SK-N-SH (cell line): ENCODE measurements at regions not wholly inside any gene's neighbourhood (a gene's known extent, or its start where the extent isn't known, plus 50 kb on each side); places are given as distances from the start of the nearest gene placed in this dataset.

Experiments used
- CTCF ChIA-PET: fragments of 300-600, 350-600 bp; formaldehyde crosslinking; extraction: SDS; loops from one replicate; lab custom pipeline; 2021; lab: Yijun Ruan, JAX
- POLR2A ChIA-PET: fragments of 350-600 bp; sonication (Branson Sonifier 250); formaldehyde crosslinking; extraction: SDS; loops from one replicate; lab custom pipeline; 2020; ENCODE audit warnings: antibody characterized with exemption, inconsistent platforms; lab: Yijun Ruan, JAX
- DNase-seq: peaks from one replicate; pipeline ENCODE4 v3.0.0; 2012
- H2AFZ ChIP-seq: fragments of 200-600 bp; sonication (generic); 2 replicates; pipeline ENCODE4 v1.8.1; 2016; ENCODE audit warnings: antibody characterized with exemption, mild to moderate bottlenecking, low read depth
- H3F3A ChIP-seq: fragments of 200-600 bp; sonication (generic); replicated peaks from 2 replicates; pipeline ENCODE3; 2016; ENCODE audit warnings: antibody characterized with exemption, mild to moderate bottlenecking; ENCODE audit not compliant: insufficient read depth
- H3K27ac ChIP-seq, 2 experiments: fragments of 200-500 bp in 1 of 2; fragments of 200-600 bp in 1 of 2; sonication (Bioruptor generic) in 1 of 2; sonication (generic), shearing (Covaris generic) in 1 of 2; 2 replicates each; pipeline versions ENCODE4 v1.5.1 to v1.6.1; 2014 to 2016; ENCODE audit warnings: low read depth in 2 of 2, inconsistent platforms in 1 of 2, low read length in 1 of 2, mild to moderate bottlenecking in 1 of 2, mixed read lengths in 1 of 2
- H3K27me3 ChIP-seq: fragments of 200-600 bp; sonication (generic), shearing (Covaris generic); 2 replicates; pipeline ENCODE4 v1.6.1; 2016; ENCODE audit warnings: mixed run types; ENCODE audit not compliant: insufficient read depth
- H3K36me3 ChIP-seq, 2 experiments: fragments of 200-500 bp in 1 of 2; fragments of 200-600 bp in 1 of 2; sonication (Bioruptor generic) in 1 of 2; sonication (generic) in 1 of 2; replicated peaks in 1 of 2; 2 replicates each; pipeline versions ENCODE3 to v1.5.1; 2014 to 2016; ENCODE audit warnings: low read length in 1 of 2, mild to moderate bottlenecking in 1 of 2; ENCODE audit not compliant: insufficient read depth in 2 of 2, control insufficient read depth in 1 of 2
- H3K4me1 ChIP-seq, 2 experiments: fragments of 200-500 bp in 1 of 2; fragments of 200-600 bp in 1 of 2; sonication (Bioruptor generic) in 1 of 2; sonication (generic), shearing (Covaris generic) in 1 of 2; 2 replicates each; pipeline versions ENCODE4 v1.5.1 to v1.6.1; 2014 to 2016; ENCODE audit warnings: low read depth in 1 of 2, low read length in 1 of 2, mixed run types in 1 of 2; ENCODE audit not compliant: insufficient read depth in 2 of 2, control insufficient read depth in 1 of 2
- H3K4me2 ChIP-seq: fragments of 200-600 bp; sonication (generic), shearing (Covaris generic); 2 replicates; pipeline ENCODE4 v1.6.1; 2017; ENCODE audit warnings: mixed run types
- H3K4me3 ChIP-seq, 2 experiments: fragments of 200-500 bp in 1 of 2; fragments of 200-600 bp in 1 of 2; sonication (Bioruptor generic) in 1 of 2; sonication (generic), shearing (Covaris generic) in 1 of 2; 2 replicates each; pipeline versions ENCODE4 v1.5.1 to v1.8.1; 2014 to 2016; ENCODE audit warnings: low read depth in 2 of 2, inconsistent platforms in 1 of 2, low read length in 1 of 2, mild to moderate bottlenecking in 1 of 2, mixed read lengths in 1 of 2, moderate library complexity in 1 of 2
- H3K79me2 ChIP-seq: fragments of 200-600 bp; sonication (generic); 2 replicates; pipeline ENCODE4 v1.8.1; 2017; ENCODE audit warnings: mild to moderate bottlenecking; ENCODE audit not compliant: insufficient read depth
- H3K9ac ChIP-seq: fragments of 200-600 bp; sonication (generic); 2 replicates; pipeline ENCODE4 v1.6.1; 2017; ENCODE audit warnings: mixed run types
- H3K9me2 ChIP-seq: fragments of 200-600 bp; sonication (generic); 2 replicates; pipeline ENCODE4 v1.6.1; 2017; ENCODE audit warnings: mixed run types
- H3K9me3 ChIP-seq: fragments of 200-600 bp; sonication (generic); 2 replicates; pipeline ENCODE4 v1.6.1; 2017; ENCODE audit warnings: mixed run types, mild to moderate bottlenecking, moderate library complexity
- H4K20me1 ChIP-seq: fragments of 200-600 bp; sonication (generic); 2 replicates; pipeline ENCODE4 v1.6.1; 2017; ENCODE audit warnings: mild to moderate bottlenecking, mixed run types; ENCODE audit not compliant: insufficient read depth
- CHD2 ChIP-seq: fragments of 150-350 bp; IDR thresholded peaks from 2 replicates; pipeline ENCODE4 v1.6.1; 2018; ENCODE audit warnings: low read length; ENCODE audit not compliant: partially characterized antibody
- CTCF ChIP-seq: fragments of 200-600 bp; sonication (generic); IDR thresholded peaks from 2 replicates; pipeline ENCODE4 v1.6.1; 2017; ENCODE audit warnings: antibody characterized with exemption, mild to moderate bottlenecking, moderate library complexity
- ELF1 ChIP-seq: IDR thresholded peaks from 2 replicates; pipeline ENCODE4 v1.4.0; 2012
- EP300 ChIP-seq, 2 experiments: IDR thresholded peaks; 2 replicates each; pipeline versions ENCODE4 v1.4.0 to v1.6.1; 2012; ENCODE audit warnings: borderline replicate concordance in 1 of 2, low read depth in 1 of 2, low read length in 1 of 2
- FOSL2 ChIP-seq: IDR thresholded peaks from 2 replicates; pipeline ENCODE4 v1.4.0; 2012; ENCODE audit warnings: low read depth, mild to moderate bottlenecking, moderate library complexity, borderline replicate concordance
- FOXJ3 ChIP-seq: sonication (generic); formaldehyde crosslinking; IDR thresholded peaks from 2 replicates; pipeline ENCODE4 v1.5.1; 2020; ENCODE audit warnings: mild to moderate bottlenecking, missing genetic modification reagents
- FOXM1 ChIP-seq: IDR thresholded peaks from 2 replicates; pipeline ENCODE4 v1.4.0; 2012; ENCODE audit warnings: low read depth, mild to moderate bottlenecking
- GATA2 ChIP-seq: sonication (generic); formaldehyde crosslinking; IDR thresholded peaks from 2 replicates; pipeline ENCODE4 v1.5.0; 2020; ENCODE audit warnings: mild to moderate bottlenecking, missing genetic modification reagents
- IRF3 ChIP-seq: fragments of 150-350 bp; IDR thresholded peaks from 2 replicates; pipeline ENCODE4 v1.6.1; 2016; ENCODE audit warnings: mild to moderate bottlenecking, low read depth, low read length
- MEF2A ChIP-seq: IDR thresholded peaks from 2 replicates; pipeline ENCODE4 v1.4.0; 2012; ENCODE audit warnings: low read depth, borderline replicate concordance
- MXI1 ChIP-seq: IDR thresholded peaks from 2 replicates; pipeline ENCODE4 v1.6.1; 2012; ENCODE audit warnings: mild to moderate bottlenecking, low read depth, low read length, improper control_type of control experiment
- NFIC ChIP-seq: IDR thresholded peaks from 2 replicates; pipeline ENCODE4 v1.4.0; 2012; ENCODE audit warnings: borderline replicate concordance
- NRF1 ChIP-seq: IDR thresholded peaks from 2 replicates; pipeline ENCODE4 v1.6.1; 2012; ENCODE audit warnings: low read depth, mild to moderate bottlenecking, low read length
- RCOR1 ChIP-seq: fragments of 150-350 bp; IDR thresholded peaks from 2 replicates; pipeline ENCODE4 v1.6.1; 2017; ENCODE audit warnings: antibody characterized with exemption, low read length
- SIN3A ChIP-seq: IDR thresholded peaks from 2 replicates; pipeline ENCODE4 v1.6.1; 2012; ENCODE audit warnings: low read depth, mild to moderate bottlenecking, low read length, moderate library complexity, borderline replicate concordance
- SMC3 ChIP-seq: IDR thresholded peaks from 2 replicates; pipeline ENCODE4 v1.6.1; 2012; ENCODE audit warnings: low read depth, low read length, improper control_type of control experiment
- TCF12 ChIP-seq: IDR thresholded peaks from 2 replicates; pipeline ENCODE4 v1.4.0; 2012
- USF2 ChIP-seq: fragments of 150-350 bp; IDR thresholded peaks from 2 replicates; pipeline ENCODE4 v1.6.1; 2017; ENCODE audit warnings: antibody characterized with exemption, low read length, low read depth, borderline replicate concordance
- YY1 ChIP-seq: IDR thresholded peaks from 2 replicates; pipeline ENCODE4 v1.4.0; 2012; ENCODE audit warnings: low read depth, mild to moderate bottlenecking
- ZBTB33 ChIP-seq: IDR thresholded peaks from 2 replicates; pipeline ENCODE4 v1.4.0; 2012; ENCODE audit warnings: low read depth, borderline replicate concordance
- WGBS: methylation state at CpG from one replicate; pipeline ENCODE4 v1.1.6; 2017; ENCODE audit warnings: low lambda C conversion rate; 5-methylcytosine and 5-hydroxymethylcytosine counted together
- TF ChIP-seq, protein P1 (sequence below): IDR thresholded peaks from 2 replicates; pipeline ENCODE4 v1.4.0; 2012; ENCODE audit warnings: low read depth
- TF ChIP-seq, protein P2 (sequence below): IDR thresholded peaks from 2 replicates; pipeline ENCODE4 v1.4.0; 2012; ENCODE audit warnings: low read depth, borderline replicate concordance

- Histone ChIP-seq H3K27ac (no peak overlapping the region), H3K4me2 (no peak overlapping the region), H3F3A (no peaks in the 10 kb centered on the region), H3K9me3 (no peaks in the 10 kb centered on the region), H3K36me3 (no peaks in the 10 kb centered on the region), H2AFZ (no peak overlapping the region), H3K27me3 (no peaks in the 10 kb centered on the region), H3K9me2 (no peaks in the 10 kb centered on the region), H3K9ac (no peak overlapping the region), H3K79me2 (no peaks in the 10 kb centered on the region), H3K4me3 (no peak overlapping the region), H3K4me1 (no peaks in the 10 kb centered on the region), H4K20me1 (no peaks in the 10 kb centered on the region)
- ChIA-PET CTCF (no interaction called here), POLR2A (no interaction called here)
- DNase-seq, result no peak
- no peak for TF ChIP-seq MEF2A
- TF ChIP-seq IRF3, result no peak
- TF ChIP-seq FOXM1, result no peak
- TF ChIP-seq GATA2 (CRISPR knock-in tag), result no peak
- TF ChIP-seq MXI1, result no peak
- TF ChIP-seq SMC3, result no peak
- TF ChIP-seq, protein P1, sequence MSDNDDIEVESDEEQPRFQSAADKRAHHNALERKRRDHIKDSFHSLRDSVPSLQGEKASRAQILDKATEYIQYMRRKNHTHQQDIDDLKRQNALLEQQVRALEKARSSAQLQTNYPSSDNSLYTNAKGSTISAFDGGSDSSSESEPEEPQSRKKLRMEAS, result no peak
- no peak for TF ChIP-seq FOSL2
- no peak for TF ChIP-seq YY1
- no peak for TF ChIP-seq NRF1
- whole genome bisulfite sequencing, result 3% methylated on average over 11 of the region's 11 CpGs
Measured at GRCh38 chr5:2576823-2577222, 174.7 kb downstream of the IRX2 start.

- Histone ChIP-seq H3K27me3 (no peaks in the 10 kb centered on the region), H3K4me2 (no peak overlapping the region), H2AFZ (no peak overlapping the region), H3K9me2 (no peaks in the 10 kb centered on the region), H3K9ac (no peak overlapping the region), H3F3A (no peaks in the 10 kb centered on the region), H4K20me1 (no peaks in the 10 kb centered on the region), H3K4me3 (no peak overlapping the region), H3K36me3 (no peaks in the 10 kb centered on the region), H3K9me3 (no peaks in the 10 kb centered on the region), H3K79me2 (no peaks in the 10 kb centered on the region), H3K27ac (no peak overlapping the region), H3K4me1 (no peaks in the 10 kb centered on the region)
- POLR2A ChIA-PET, result no interaction called here
- CTCF ChIA-PET, result no interaction called here
- DNase-seq, result no peak
- WGBS, result 6% methylated on average over 1 of the region's 1 CpG
- TF ChIP-seq TCF12, result no peak
- no peak for TF ChIP-seq NFIC
- TF ChIP-seq EP300 (IDR thresholded peaks at IDR 0.05; ENCODE audit: borderline replicate concordance in 1 of 2, low read depth in 1 of 2, low read length in 1 of 2), result no peak
- TF ChIP-seq CHD2, result no peak
- TF ChIP-seq CTCF, result no peak
- TF ChIP-seq USF2, result no peak
- TF ChIP-seq NRF1, result no peak
- TF ChIP-seq, protein P2, sequence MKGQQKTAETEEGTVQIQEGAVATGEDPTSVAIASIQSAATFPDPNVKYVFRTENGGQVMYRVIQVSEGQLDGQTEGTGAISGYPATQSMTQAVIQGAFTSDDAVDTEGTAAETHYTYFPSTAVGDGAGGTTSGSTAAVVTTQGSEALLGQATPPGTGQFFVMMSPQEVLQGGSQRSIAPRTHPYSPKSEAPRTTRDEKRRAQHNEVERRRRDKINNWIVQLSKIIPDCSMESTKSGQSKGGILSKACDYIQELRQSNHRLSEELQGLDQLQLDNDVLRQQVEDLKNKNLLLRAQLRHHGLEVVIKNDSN, result no peak
- no peak for TF ChIP-seq RCOR1
- no peak for TF ChIP-seq YY1
- no peak for TF ChIP-seq SIN3A
- no peak for TF ChIP-seq ZBTB33
- no peak for TF ChIP-seq FOXJ3 (CRISPR knock-in tag)
- TF ChIP-seq MEF2A, result no peak
- no peak for TF ChIP-seq ELF1
Measured at GRCh38 chr5:2575871-2576270, 175.6 kb downstream of the IRX2 start.
